22Rv1 (cell line): ENCODE measurements at regions not wholly inside any gene's neighbourhood (a gene's known extent, or its start where the extent isn't known, plus 50 kb on each side); places are given as distances from the start of the nearest gene placed in this dataset.

Experiments used
- H3K27ac ChIP-seq: fragments of 450-650 bp; 2 replicates; pipeline ENCODE4 v1.5.1; 2017
- CTCF ChIP-seq: fragments of 450-650 bp; IDR thresholded peaks from 2 replicates; pipeline ENCODE4 v1.5.1; 2017; ENCODE audit warnings: mild to moderate bottlenecking
- ZFX ChIP-seq: fragments of 450-650 bp; IDR thresholded peaks from 2 replicates; pipeline ENCODE4 v1.6.1; 2017; ENCODE audit warnings: antibody characterized with exemption, borderline replicate concordance

DNA sequence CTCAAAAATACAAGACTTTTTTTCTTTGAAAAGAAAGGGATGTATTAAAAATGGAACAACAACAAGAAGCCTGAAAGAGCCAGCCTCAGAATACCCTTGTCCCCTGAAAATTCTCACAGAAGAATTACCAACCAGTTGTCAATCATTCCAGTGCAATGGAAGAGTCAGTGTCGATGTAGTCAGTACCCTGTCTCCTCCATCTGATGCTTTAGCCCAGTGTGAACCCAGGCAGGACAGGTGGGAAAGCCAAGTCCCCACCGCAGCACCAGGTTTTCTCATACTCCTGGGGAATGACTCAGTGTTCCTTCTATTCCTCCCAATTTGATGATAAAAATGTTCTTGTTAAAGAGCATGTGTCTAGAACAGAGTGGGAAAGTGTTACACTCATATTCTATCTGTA is 332.0 kb upstream of the CHAC2 start:
- TF ChIP-seq CTCF (no peak), ZFX (no peak)
- no peak overlapping the region for H3K27ac ChIP-seq

DNA sequence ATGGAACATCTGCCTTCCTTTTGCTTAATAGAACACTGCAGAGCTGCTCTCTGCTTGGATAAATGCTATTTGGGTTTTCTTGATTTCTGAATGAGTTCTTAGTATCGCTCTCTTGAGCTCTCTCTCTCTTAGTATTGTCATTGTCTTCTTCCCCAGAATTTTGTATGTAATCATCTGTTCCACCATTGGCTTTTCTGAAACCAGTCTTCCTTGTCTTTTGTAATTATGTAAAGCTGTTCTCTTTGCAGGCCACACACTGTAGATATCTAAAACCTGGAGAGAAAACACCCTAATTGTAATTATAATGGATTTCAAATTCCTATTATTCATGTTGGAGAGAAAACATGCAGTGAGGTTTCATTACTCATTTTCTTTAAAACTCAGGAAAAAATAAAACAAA is 333.1 kb upstream of the CHAC2 start:
- no peak for TF ChIP-seq CTCF
- TF ChIP-seq ZFX, result no peak
- H3K27ac ChIP-seq, result no peak overlapping the region

- no peak overlapping the region for H3K27ac ChIP-seq
- no peak for TF ChIP-seq CTCF
- no peak for TF ChIP-seq ZFX
Measured at GRCh38 chr2:53432936-53433335, 334.7 kb upstream of the CHAC2 start.

DNA sequence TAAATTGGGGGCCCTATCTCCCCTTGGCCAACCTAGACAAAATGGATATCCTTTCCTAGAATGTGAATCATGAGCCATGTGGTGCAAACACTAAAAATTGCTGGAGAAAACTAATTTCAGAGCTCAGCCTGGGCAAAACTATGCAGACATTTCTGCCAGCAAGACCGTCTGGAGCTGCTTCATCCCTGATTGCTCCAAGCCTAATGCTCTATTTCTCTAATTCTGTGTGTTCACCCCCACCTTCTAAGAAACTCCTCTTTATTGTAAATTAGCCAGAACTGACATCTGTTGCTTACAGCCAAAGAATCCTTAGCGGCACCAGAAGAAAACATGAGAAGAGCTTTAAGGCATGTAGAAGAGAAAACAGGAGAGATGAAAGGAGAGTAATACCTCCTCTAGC is 337.7 kb upstream of the CHAC2 start:
- no peak for TF ChIP-seq ZFX
- TF ChIP-seq CTCF, result no peak

GRCh38 chr2:53424902-53425301 is 342.7 kb upstream of the CHAC2 start:
- TF ChIP-seq ZFX (no peak), CTCF (no peak)

More for the DNA sequence above, 337.7 kb upstream of the CHAC2 start:
- no peak overlapping the region for H3K27ac ChIP-seq

DNA sequence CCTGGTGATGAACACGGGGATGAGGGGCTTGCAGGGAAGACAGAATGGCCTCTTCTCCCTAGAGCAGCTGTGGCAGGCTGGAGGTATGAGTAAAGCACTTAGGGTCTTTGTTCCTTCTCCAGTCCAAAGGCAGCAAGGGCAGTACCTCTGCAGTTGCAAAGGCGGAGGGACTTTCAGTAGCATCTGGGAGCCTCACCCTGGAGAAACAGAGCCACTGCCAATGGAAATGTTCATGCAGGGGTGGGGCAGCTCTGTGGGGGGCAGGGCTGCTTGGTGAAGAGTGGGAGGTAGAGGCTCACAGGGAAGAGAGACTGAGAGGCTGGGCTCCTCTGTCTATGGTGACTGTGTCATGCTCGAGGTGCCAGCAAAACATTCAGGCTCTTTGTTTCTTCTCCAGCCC is 344.1 kb upstream of the CHAC2 start:
- TF ChIP-seq ZFX, result no peak
- TF ChIP-seq CTCF, result no peak
- no peak overlapping the region for H3K27ac ChIP-seq

More at GRCh38 chr2:53424902-53425301, 342.7 kb upstream of the CHAC2 start:
- H3K27ac ChIP-seq, result no peak overlapping the region

GRCh38 chr2:53422979-53423378 is 344.6 kb upstream of the CHAC2 start:
- TF ChIP-seq ZFX (no peak), CTCF (peak; percentile 51)
- H3K27ac ChIP-seq, result no peak overlapping the region
